ENCODE measurements at regions not wholly inside any gene's neighbourhood (a gene's known extent, or its start where the extent isn't known, plus 50 kb on each side); places are given as distances from the start of the nearest gene placed in this dataset.

- no peak for TF ChIP-seq CTCF (IDR thresholded peaks at IDR 0.05)
- TF ChIP-seq POLR2AphosphoS5 (IDR thresholded peaks at IDR 0.05): no peak
- TF ChIP-seq POLR2A (IDR thresholded peaks at IDR 0.05): no peak
These were observed 84.1 kb downstream of the WNT5A start for GRCh38 chr3:55402886-55403609.
